NCI-H1436 (cell line): ENCODE measurements at regions not wholly inside any gene's neighbourhood (a gene's known extent, or its start where the extent isn't known, plus 50 kb on each side); places are given as distances from the start of the nearest gene placed in this dataset.

Experiments used
- DNase-seq: peaks from one replicate; lab custom pipeline; 2025; lab: John Stamatoyannopoulos, UW

DNA sequence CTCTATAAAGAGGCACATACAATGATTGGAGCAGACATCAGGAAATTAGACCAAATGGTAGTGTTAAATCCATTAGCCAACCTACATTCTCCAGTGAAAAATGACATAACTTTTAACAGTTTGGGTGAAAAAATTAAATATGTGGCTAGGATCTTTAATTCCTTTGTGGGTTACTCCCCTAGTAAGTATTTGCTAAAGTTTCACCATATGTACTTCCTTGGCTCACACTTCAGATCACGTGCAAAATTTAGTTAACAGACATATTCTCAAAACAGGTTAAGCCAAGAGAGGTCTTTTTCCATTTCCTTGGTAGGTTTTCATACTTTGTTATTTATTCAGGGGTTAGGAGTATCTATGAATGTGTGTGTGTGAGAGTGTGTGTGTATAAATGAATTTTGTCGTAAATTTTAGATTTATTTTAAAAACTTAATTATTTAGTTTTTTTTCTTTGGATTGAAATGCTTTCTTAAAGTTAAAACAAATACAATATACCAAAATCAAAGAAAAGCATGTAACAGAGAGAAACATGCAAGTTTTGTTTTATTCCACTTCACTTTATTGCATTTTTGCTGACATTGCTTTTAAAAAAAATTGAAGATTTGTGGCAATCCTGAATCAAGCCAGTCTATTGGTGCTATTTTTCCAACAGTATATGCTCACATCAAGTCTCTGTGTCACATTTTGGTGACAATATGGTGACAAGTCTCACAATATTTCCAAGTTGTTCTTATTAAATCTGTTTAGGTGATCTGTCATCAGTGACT lies 258.7 kb downstream of the FLRT2 start:
- DNase-seq = no peak

- no peak for DNase-seq
Observed at GRCh38 chr14:85766295-85766694, 236.4 kb downstream of the FLRT2 start.

GRCh38 chr14:85764822-85765221 lies 234.9 kb downstream of the FLRT2 start:
- DNase-seq = no peak

- no peak for DNase-seq
Observed at GRCh38 chr14:85762526-85762925, 232.6 kb downstream of the FLRT2 start.

DNA sequence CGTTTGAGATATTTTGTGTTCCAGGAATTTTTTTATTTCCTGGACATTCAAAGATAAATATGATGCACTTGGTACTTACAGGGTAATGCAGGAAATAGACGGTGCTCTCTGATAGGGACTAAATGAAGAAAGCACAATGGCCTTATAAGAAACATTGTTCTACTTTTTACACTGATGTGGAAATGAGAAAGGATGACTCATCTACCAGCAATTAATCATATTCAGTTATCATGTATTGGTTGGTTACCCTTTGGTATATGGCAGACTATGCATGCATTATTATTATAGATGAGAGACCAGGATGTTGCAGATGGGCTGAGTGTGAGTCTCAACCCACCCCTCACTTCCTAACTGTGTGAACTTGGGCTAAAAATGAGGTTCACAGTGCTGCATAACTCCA lies 222.2 kb downstream of the FLRT2 start:
- DNase-seq = no peak

DNA sequence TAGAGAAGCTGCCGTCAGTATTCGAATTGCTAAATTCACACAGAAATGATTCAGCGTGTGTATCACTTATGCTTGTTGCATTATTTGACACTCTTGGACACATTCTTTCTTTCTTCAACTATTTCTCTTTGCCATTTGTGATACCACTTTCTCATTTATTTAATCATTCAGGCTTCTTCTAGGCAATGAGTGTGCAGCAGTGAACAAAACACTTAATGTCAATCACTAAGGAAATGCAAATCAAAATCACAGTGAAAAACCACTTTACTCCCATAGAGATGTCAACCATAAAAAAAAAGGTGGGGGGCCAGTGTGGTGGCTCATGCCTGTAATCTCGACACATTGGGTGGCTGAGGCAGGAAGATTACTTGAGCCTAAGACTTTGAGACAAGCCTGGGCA lies 214.6 kb downstream of the FLRT2 start:
- no peak for DNase-seq

DNA sequence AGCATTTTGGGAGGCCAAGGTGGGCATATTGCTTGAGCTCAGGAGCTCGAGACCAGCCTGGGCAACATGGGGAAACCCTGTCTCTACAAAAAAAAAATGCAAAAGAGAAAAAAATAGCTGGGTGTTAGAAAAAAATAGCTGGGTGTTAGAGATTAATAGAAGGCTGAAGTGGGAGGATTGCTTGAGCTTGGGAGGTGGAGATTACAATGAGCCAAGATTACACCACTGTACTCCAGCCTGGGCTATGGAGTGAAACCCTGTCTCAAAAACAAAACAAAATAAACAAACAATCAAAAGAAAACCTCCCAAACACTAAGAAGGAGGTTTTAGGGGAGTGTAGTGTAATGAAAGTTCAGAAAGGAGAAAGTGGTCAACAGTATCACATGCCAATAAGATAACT lies 202.1 kb downstream of the FLRT2 start:
- no peak for DNase-seq

GRCh38 chr14:85731186-85731585 lies 201.2 kb downstream of the FLRT2 start:
- DNase-seq = no peak

- no peak for DNase-seq
Observed at GRCh38 chr14:85728476-85729065, 198.6 kb downstream of the FLRT2 start.

- DNase-seq = no peak
Observed at GRCh38 chr14:85714069-85714468, 184.1 kb downstream of the FLRT2 start.

DNA sequence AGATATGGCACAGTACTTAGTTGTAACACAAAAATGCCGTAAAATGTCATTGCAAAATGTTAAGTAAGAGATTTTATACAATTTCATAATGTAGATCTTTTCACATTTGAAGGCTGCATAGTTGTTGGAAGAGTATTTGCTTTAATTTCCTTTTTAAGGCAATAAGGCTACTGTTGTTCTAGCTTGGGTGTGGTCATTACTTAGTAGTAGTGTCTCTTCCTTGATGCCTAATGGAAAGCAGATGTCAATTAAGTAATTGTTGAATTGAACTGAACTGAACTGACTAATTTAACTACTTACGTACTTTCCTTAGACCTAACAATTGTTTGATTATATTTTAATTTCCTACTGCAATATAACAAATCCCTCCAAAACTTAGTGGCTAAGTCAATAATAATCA lies 181.7 kb downstream of the FLRT2 start:
- no peak for DNase-seq
